ENCODE measurements at regions not wholly inside any gene's neighbourhood (a gene's known extent, or its start where the extent isn't known, plus 50 kb on each side); places are given as distances from the start of the nearest gene placed in this dataset.

- H3K27me3 ChIP-seq (replicated peaks in 1 of 2; ENCODE audit: control insufficient read depth in 2 of 2, insufficient read depth in 2 of 2, low read length in 1 of 2) = no peaks in the 10 kb centered on the region
- H3K4me2 ChIP-seq (ENCODE audit: control insufficient read depth, insufficient read depth) = no peak overlapping the region
- CTCF ChIA-PET = no interaction called here
- H3K36me3 ChIP-seq (ENCODE audit: control insufficient read depth in 2 of 2, insufficient read depth in 2 of 2, low read length in 1 of 2) = no peaks in the 10 kb centered on the region
- no peaks in the 10 kb centered on the region for H3K4me1 ChIP-seq (ENCODE audit: control insufficient read depth, insufficient read depth, low read length)
- in situ Hi-C loops (cut with MboI) (no loop called here), intact Hi-C loops (cut with micrococcal nuclease; ENCODE audit: unreplicated experiment) (no loop called here)
- BruUV-seq (replicated peaks) = no TSS peak
- no peak overlapping the region for H2AFZ ChIP-seq (ENCODE audit: control insufficient read depth, low read depth, low read length)
- H3K4me3 ChIP-seq = no peak overlapping the region
- no peak overlapping the region for H3K27ac ChIP-seq (ENCODE audit: control insufficient read depth, insufficient read depth)
- no peaks in the 10 kb centered on the region for H3K9me3 ChIP-seq (replicated peaks; ENCODE audit: control insufficient read depth, insufficient read depth, low read length)
- FAIRE-seq = no peak
- H3K9ac ChIP-seq (ENCODE audit: control insufficient read depth, insufficient read depth, low read length) = no peak overlapping the region
- POLR2A ChIA-PET = interaction anchor here (0.9 to 1.3 kb wide), 2 partner anchors 10 to 186 kb away, joined by 3 to 6 read pairs; no protein-coding TSS in a partner anchor
- SMC1A ChIA-PET (ENCODE audit: uncharacterized antibody, unreplicated experiment) = interaction anchor here (0.7 to 4.1 kb wide), 6 partner anchors 12 to 111 kb away, joined by 3 to 17 read pairs (median 4); no protein-coding TSS in a partner anchor
- H3K79me2 ChIP-seq (ENCODE audit: control insufficient read depth, insufficient read depth, low read length) = no peaks in the 10 kb centered on the region
- H4K20me1 ChIP-seq (ENCODE audit: control insufficient read depth, insufficient read depth) = no peaks in the 10 kb centered on the region
- no peak for DNase-seq (ENCODE audit: low read depth, low spot score)
- ATAC-seq = no peak
- WGBS (ENCODE audit: insufficient coverage, insufficient replicate concordance, low lambda C conversion rate, missing lambda C conversion rate) = under 1% methylated on average over 6 of the region's 6 CpGs
- RAD21 ChIA-PET (ENCODE audit: unreplicated experiment) = no interaction called here
- TF ChIP-seq IKZF1 (conservative IDR thresholded peaks at IDR 0.05) (no peak), JUNB (IDR thresholded peaks at IDR 0.05) (no peak), HCFC1 (IDR thresholded peaks at IDR 0.05; ENCODE audit: low read length) (no peak), ESRRA (IDR thresholded peaks at IDR 0.05; ENCODE audit: low read length) (no peak), SKIL (IDR thresholded peaks at IDR 0.05; ENCODE audit: low read depth, poor library complexity, severe bottlenecking) (no peak), STAT3 (IDR thresholded peaks at IDR 0.05; ENCODE audit: low read depth, low read length) (no peak), HDGF (IDR thresholded peaks at IDR 0.05) (no peak), FOS (IDR thresholded peaks at IDR 0.05; ENCODE audit: borderline replicate concordance, extremely low read depth, insufficient read length) (no peak), CUX1 (IDR thresholded peaks at IDR 0.05; ENCODE audit: insufficient replicate concordance, low read depth, low read length) (no peak), NFXL1 (IDR thresholded peaks at IDR 0.05; ENCODE audit: borderline replicate concordance) (no peak), KAT2A (conservative IDR thresholded peaks at IDR 0.05; ENCODE audit: control insufficient read depth, low read depth, low read length) (no peak), HDAC6 (IDR thresholded peaks at IDR 0.05; ENCODE audit: unreplicated experiment) (no peak), SREBF2 (IDR thresholded peaks at IDR 0.05; ENCODE audit: low read length) (no peak), BACH1 (IDR thresholded peaks at IDR 0.05; ENCODE audit: borderline replicate concordance) (no peak), NFYB (IDR thresholded peaks at IDR 0.05; ENCODE audit: insufficient read depth, low read depth, low read length) (no peak), NRF1 (conservative IDR thresholded peaks at IDR 0.05; ENCODE audit: low read depth, low read length) (no peak), PAX8 (IDR thresholded peaks at IDR 0.05) (no peak), YBX1 (IDR thresholded peaks at IDR 0.05) (no peak), ATF3 (IDR thresholded peaks at IDR 0.05; ENCODE audit: borderline replicate concordance, extremely low read depth, low read depth, low read length) (no peak)
Measured at GRCh38 chr13:80574113-80574850, 233.4 kb upstream of the SPRY2 start.

All from GM12878 (cell line).